HepG2 (cell line): ENCODE measurements at regions not wholly inside any gene's neighbourhood (a gene's known extent, or its start where the extent isn't known, plus 50 kb on each side); places are given as distances from the start of the nearest gene placed in this dataset.

Source experiments
- ATAC-seq: fragments of 200-7000 bp; cut with Tn5 transposase; 3 replicates; pipeline ENCODE4 v1.9.1; 2020; ENCODE audit warnings: mild to moderate bottlenecking, moderate library complexity
- BruUV-seq: library from RNA; stranded (reverse); fragments of 400-500 nt; replicated peaks from 2 replicates; lab custom pipeline; 2021; lab: Mats Ljungman, UMichigan
- CTCF ChIA-PET: fragments of 300-600 bp; formaldehyde crosslinking; extraction: SDS; loops from one replicate; lab custom pipeline; 2021; ENCODE audit warnings: low total read pairs, inconsistent platforms, low intra/inter-chr PET ratio; lab: Yijun Ruan, JAX
- POLR2A ChIA-PET: fragments of 350-600 bp; sonication (Branson Sonifier 250); formaldehyde crosslinking; loops from one replicate; lab custom pipeline; 2020; ENCODE audit warnings: antibody characterized with exemption, inconsistent platforms; lab: Yijun Ruan, JAX
- DNase-seq: peaks from one replicate; pipeline ENCODE4 v3.0.0-alpha.2; 2015; ENCODE audit warnings: low spot score
- FAIRE-seq: peaks from 3 replicates; lab custom pipeline; 2011; peaks lifted over from hg19 to GRCh38; lab: Jason Lieb, UNC
- H2AFZ ChIP-seq: one replicate; pipeline ENCODE4 v1.6.1; 2011; ENCODE audit warnings: low read length, inconsistent platforms
- H3K27ac ChIP-seq: fragments of 300-600 bp; 3 replicates; pipeline ENCODE4 v1.8.0; 2011; ENCODE audit warnings: mixed run types, mild to moderate bottlenecking, mixed read lengths, low read length, inconsistent platforms; ENCODE audit not compliant: insufficient read depth; ENCODE audit errors: extremely low read length
- H3K27me3 ChIP-seq, 2 experiments: fragments of 200-600 bp in 1 of 2; 2 replicates in 1 of 2; 3 replicates in 1 of 2; pipeline versions ENCODE4 v1.6.0 to v1.8.0; 2011; ENCODE audit warnings: low read length in 2 of 2, mild to moderate bottlenecking in 2 of 2, moderate library complexity in 2 of 2, inconsistent platforms in 1 of 2; ENCODE audit not compliant: insufficient read depth in 2 of 2, control insufficient read depth in 1 of 2
- H3K36me3 ChIP-seq, 2 experiments: fragments of 200-600 bp in 1 of 2; replicated peaks in 1 of 2; 2 replicates in 1 of 2; 3 replicates in 1 of 2; pipeline versions ENCODE4 v1.5.1 to v1.8.0; 2011; ENCODE audit warnings: low read length in 2 of 2, inconsistent platforms in 1 of 2; ENCODE audit not compliant: insufficient read depth in 2 of 2, control insufficient read depth in 1 of 2
- H3K4me1 ChIP-seq: 2 replicates; pipeline ENCODE4 v1.5.1; 2012; ENCODE audit warnings: low read length, inconsistent platforms; ENCODE audit not compliant: insufficient read depth
- H3K4me2 ChIP-seq: 2 replicates; pipeline ENCODE4 v1.6.0; 2011; ENCODE audit warnings: low read depth, low read length, inconsistent platforms
- H3K4me3 ChIP-seq, 3 experiments: fragments of 200-600 bp in 1 of 3; sonication (generic), shearing (Covaris generic) in 1 of 3; replicated peaks in 1 of 3; 2 replicates each; pipeline ENCODE4 v1.5.1; 2011 to 2016; ENCODE audit warnings: low read length in 3 of 3, inconsistent platforms in 2 of 3, low read depth in 2 of 3, mild to moderate bottlenecking in 2 of 3, control low read depth in 1 of 3, mixed read lengths in 1 of 3; ENCODE audit not compliant: insufficient read depth in 1 of 3
- H3K79me2 ChIP-seq: one replicate; pipeline ENCODE4 v1.6.1; 2011; ENCODE audit warnings: low read length, inconsistent platforms; ENCODE audit not compliant: insufficient read depth
- H3K9ac ChIP-seq: 2 replicates; pipeline ENCODE4 v1.6.0; 2011; ENCODE audit warnings: mild to moderate bottlenecking, low read depth, low read length, inconsistent platforms; ENCODE audit not compliant: insufficient read depth
- H3K9me3 ChIP-seq: 2 replicates; pipeline ENCODE4 v1.5.1; 2012; ENCODE audit warnings: mild to moderate bottlenecking, low read length
- H4K20me1 ChIP-seq: 2 replicates; pipeline ENCODE4 v1.6.0; 2011; ENCODE audit warnings: inconsistent platforms, mild to moderate bottlenecking, low read length, moderate library complexity; ENCODE audit not compliant: insufficient read depth
- DNMT1 ChIP-seq: sonication (generic); formaldehyde crosslinking; IDR thresholded peaks from 2 replicates; pipeline ENCODE4 v1.5.1; 2020; ENCODE audit warnings: mild to moderate bottlenecking, missing genetic modification reagents
- HMG20A ChIP-seq: IDR thresholded peaks from 2 replicates; pipeline ENCODE4 v1.6.1; 2016; ENCODE audit warnings: borderline replicate concordance
- KDM5A ChIP-seq: fragments of 200-600 bp; sonication (generic); IDR thresholded peaks from 2 replicates; pipeline ENCODE4 v1.7.0; 2018; ENCODE audit warnings: antibody characterized with exemption, mild to moderate bottlenecking, low read length, borderline replicate concordance
- PLSCR1 ChIP-seq: sonication (generic); formaldehyde crosslinking; IDR thresholded peaks from 2 replicates; pipeline ENCODE4 v1.5.0; 2020; ENCODE audit warnings: missing genetic modification reagents, mild to moderate bottlenecking, borderline replicate concordance
- POLR2AphosphoS5 ChIP-seq: IDR thresholded peaks from 2 replicates; pipeline ENCODE4 v1.6.1; 2012; ENCODE audit warnings: low read depth, low read length
- RNF219 ChIP-seq: sonication (generic); formaldehyde crosslinking; IDR thresholded peaks from 2 replicates; pipeline ENCODE4 v1.5.0; 2020; ENCODE audit warnings: mild to moderate bottlenecking, missing genetic modification reagents
- WGBS: methylation state at CpG from one replicate; pipeline ENCODE4 v1.1.6; 2017; ENCODE audit warnings: low lambda C conversion rate; 5-methylcytosine and 5-hydroxymethylcytosine counted together
- in situ Hi-C: cut with HindIII; loops from 2 replicates; pipeline ENCODE4 v1.10.0; 2017; ENCODE audit warnings: low pct_unique_long_range_greater_than_20kb; ENCODE audit not compliant: extremely low pct_ligation_motif_present
- intact Hi-C: fragments of 100-400 bp; cut with micrococcal nuclease; formaldehyde crosslinking; loops from one replicate; pipeline ENCODE4 v1.10.0; 2022; ENCODE audit not compliant: unreplicated experiment

GRCh38 chr1:217253351-217253750, 377.5 kb downstream of the GPATCH2 start (continued):
- TF ChIP-seq PLSCR1 = no peak
- TF ChIP-seq HMG20A (CRISPR knock-in tag) = no peak
- TF ChIP-seq DNMT1 = no peak
- no peak for TF ChIP-seq RNF219 (CRISPR knock-in tag)
- no peak for TF ChIP-seq KDM5A

- BruUV-seq = no TSS peak
These were observed 379.8 kb downstream of the GPATCH2 start for GRCh38 chr1:217251121-217251520.

More at GRCh38 chr1:217251121-217251520, 379.8 kb downstream of the GPATCH2 start:
- in situ Hi-C loops = no loop called here
- ATAC-seq (no peak), DNase-seq (no peak), FAIRE-seq (no peak)
- no peak overlapping the region for H3K9ac ChIP-seq
- no peaks in the 10 kb centered on the region for H3K4me1 ChIP-seq
- H3K79me2 ChIP-seq = no peaks in the 10 kb centered on the region
- TF ChIP-seq POLR2AphosphoS5 = no peak
- no peak overlapping the region for H3K4me3 ChIP-seq
- ChIA-PET POLR2A (no interaction called here), CTCF (no interaction called here)
- H3K36me3 ChIP-seq = no peaks in the 10 kb centered on the region
- no peak overlapping the region for H2AFZ ChIP-seq
- H3K27ac ChIP-seq = no peak overlapping the region
- H3K4me2 ChIP-seq = no peak overlapping the region
- WGBS = 7% methylated on average over 1 of the region's 1 CpG
- peaks cover 4% of the 10 kb centered on the region; the same call in 1 of the 2 replicates for H3K9me3 ChIP-seq
- H4K20me1 ChIP-seq = no peaks in the 10 kb centered on the region
- intact Hi-C loops = no loop called here
- H3K27me3 ChIP-seq = no peaks in the 10 kb centered on the region
